BJ (cell line): ENCODE measurements at regions not wholly inside any gene's neighbourhood (a gene's known extent, or its start where the extent isn't known, plus 50 kb on each side); places are given as distances from the start of the nearest gene placed in this dataset.

Experiments used
- CTCF ChIA-PET: fragments of 350-600 bp; formaldehyde crosslinking; extraction: SDS; loops from one replicate; lab custom pipeline; 2021; ENCODE audit warnings: antibody characterized with exemption, inconsistent platforms; lab: Yijun Ruan, JAX
- POLR2A ChIA-PET: fragments of 300-600 bp; sonication (Branson Sonifier 250); formaldehyde crosslinking; extraction: SDS; loops from one replicate; lab custom pipeline; 2021; ENCODE audit warnings: antibody characterized with exemption; lab: Charles Lee
- DNase-seq: peaks from one replicate; pipeline ENCODE4 v3.0.0-alpha.2; 2011; ENCODE audit warnings: low read depth
- H3K27me3 ChIP-seq: 2 replicates; pipeline ENCODE4 v1.6.0; 2011; ENCODE audit warnings: low read length; ENCODE audit not compliant: control insufficient read depth, insufficient read depth
- H3K36me3 ChIP-seq: 2 replicates; pipeline ENCODE4 v1.5.1; 2011; ENCODE audit warnings: low read length; ENCODE audit not compliant: control insufficient read depth, insufficient read depth
- H3K4me3 ChIP-seq: 2 replicates; pipeline ENCODE4 v1.5.1; 2011; ENCODE audit warnings: low read depth, mild to moderate bottlenecking, control low read depth, low read length
- TF ChIP-seq, protein P1 (sequence below): IDR thresholded peaks from 2 replicates; pipeline ENCODE4 v1.5.1; 2011; ENCODE audit warnings: low read depth, mild to moderate bottlenecking, control low read depth, inconsistent platforms, low read length, moderate library complexity; ENCODE audit not compliant: insufficient read depth

DNA sequence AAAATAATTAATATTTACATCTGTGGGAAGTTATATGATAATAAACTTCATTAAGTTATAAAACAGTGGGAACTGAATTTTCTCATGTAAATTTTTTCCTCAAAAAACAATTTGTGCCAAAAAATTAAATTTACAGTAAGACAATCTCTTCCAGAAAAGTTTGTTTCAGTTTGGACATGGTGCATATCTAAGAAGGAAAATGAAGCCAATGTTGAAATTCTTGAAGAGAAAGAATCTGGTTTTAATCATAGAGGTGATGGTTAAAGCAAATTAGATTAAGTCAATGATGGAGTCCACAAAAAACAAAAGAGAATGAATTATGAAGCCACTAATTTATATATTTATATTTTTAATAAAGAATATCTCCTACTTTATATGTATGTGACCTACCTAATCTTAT, 457.2 kb upstream of the SLITRK1 start:
- ChIA-PET POLR2A (no interaction called here), CTCF (no interaction called here)
- Histone ChIP-seq H3K27me3 (no peaks in the 10 kb centered on the region), H3K36me3 (no peaks in the 10 kb centered on the region), H3K4me3 (no peak overlapping the region)
- DNase-seq, result no peak
- TF ChIP-seq, protein P1, sequence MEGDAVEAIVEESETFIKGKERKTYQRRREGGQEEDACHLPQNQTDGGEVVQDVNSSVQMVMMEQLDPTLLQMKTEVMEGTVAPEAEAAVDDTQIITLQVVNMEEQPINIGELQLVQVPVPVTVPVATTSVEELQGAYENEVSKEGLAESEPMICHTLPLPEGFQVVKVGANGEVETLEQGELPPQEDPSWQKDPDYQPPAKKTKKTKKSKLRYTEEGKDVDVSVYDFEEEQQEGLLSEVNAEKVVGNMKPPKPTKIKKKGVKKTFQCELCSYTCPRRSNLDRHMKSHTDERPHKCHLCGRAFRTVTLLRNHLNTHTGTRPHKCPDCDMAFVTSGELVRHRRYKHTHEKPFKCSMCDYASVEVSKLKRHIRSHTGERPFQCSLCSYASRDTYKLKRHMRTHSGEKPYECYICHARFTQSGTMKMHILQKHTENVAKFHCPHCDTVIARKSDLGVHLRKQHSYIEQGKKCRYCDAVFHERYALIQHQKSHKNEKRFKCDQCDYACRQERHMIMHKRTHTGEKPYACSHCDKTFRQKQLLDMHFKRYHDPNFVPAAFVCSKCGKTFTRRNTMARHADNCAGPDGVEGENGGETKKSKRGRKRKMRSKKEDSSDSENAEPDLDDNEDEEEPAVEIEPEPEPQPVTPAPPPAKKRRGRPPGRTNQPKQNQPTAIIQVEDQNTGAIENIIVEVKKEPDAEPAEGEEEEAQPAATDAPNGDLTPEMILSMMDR, result no peak

GRCh38 chr13:84332346-84332745, 450.1 kb upstream of the SLITRK1 start:
- CTCF ChIA-PET, result no interaction called here

DNA sequence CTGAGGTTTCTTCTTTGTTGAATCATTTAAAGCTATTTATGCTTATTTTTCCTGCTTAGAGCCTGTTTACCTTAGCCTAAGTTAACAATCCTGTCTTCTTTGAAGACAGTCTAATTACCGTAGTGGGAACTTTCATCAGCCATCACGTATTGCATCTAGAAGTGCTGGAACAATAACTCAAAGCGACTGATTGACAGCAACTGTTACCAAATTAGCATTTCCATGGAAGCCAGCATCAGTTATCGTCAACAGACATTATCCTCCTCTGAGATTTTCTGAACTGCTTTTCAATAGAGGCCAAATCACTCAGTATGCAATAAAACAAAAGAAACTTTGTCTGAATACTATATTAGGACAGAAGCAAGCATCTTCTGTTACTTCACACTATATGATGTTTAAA, 433.3 kb upstream of the SLITRK1 start:
- TF ChIP-seq, protein P1, result no peak
- H3K4me3 ChIP-seq, result no peak overlapping the region
- H3K27me3 ChIP-seq, result no peaks in the 10 kb centered on the region
- ChIA-PET POLR2A (no interaction called here), CTCF (no interaction called here)
- no peak for DNase-seq
- H3K36me3 ChIP-seq, result no peaks in the 10 kb centered on the region

More at GRCh38 chr13:84332346-84332745, 450.1 kb upstream of the SLITRK1 start:
- TF ChIP-seq, protein P1, result no peak
- H3K36me3 ChIP-seq, result no peaks in the 10 kb centered on the region
- DNase-seq, result no peak
- H3K27me3 ChIP-seq, result no peaks in the 10 kb centered on the region
- POLR2A ChIA-PET, result no interaction called here
- H3K4me3 ChIP-seq, result no peak overlapping the region

GRCh38 chr13:84303035-84303434, 420.8 kb upstream of the SLITRK1 start:
- TF ChIP-seq, protein P1, result no peak
- ChIA-PET POLR2A (no interaction called here), CTCF (no interaction called here)
- no peak overlapping the region for H3K4me3 ChIP-seq
- H3K27me3 ChIP-seq, result no peaks in the 10 kb centered on the region
- no peaks in the 10 kb centered on the region for H3K36me3 ChIP-seq
- no peak for DNase-seq

GRCh38 chr13:84297251-84297650, 415.0 kb upstream of the SLITRK1 start:
- DNase-seq, result no peak
- no peaks in the 10 kb centered on the region for H3K36me3 ChIP-seq
- CTCF ChIA-PET, result no interaction called here
- TF ChIP-seq, protein P1, result no peak
- POLR2A ChIA-PET, result no interaction called here
- no peak overlapping the region for H3K4me3 ChIP-seq
- no peaks in the 10 kb centered on the region for H3K27me3 ChIP-seq
